ENCODE measurements at regions not wholly inside any gene's neighbourhood (a gene's known extent, or its start where the extent isn't known, plus 50 kb on each side); places are given as distances from the start of the nearest gene placed in this dataset.

GRCh38 chr20:23195636-23196035 lies 109.5 kb upstream of the CD93 start:
- no peaks in the 10 kb centered on the region for H3K79me2 ChIP-seq (ENCODE audit: low read length)
- no peaks in the 10 kb centered on the region for H3K9me3 ChIP-seq (ENCODE audit: insufficient read depth, low read length)
- peak overlapping the region; percentile 73 for H3K27ac ChIP-seq (ENCODE audit: low read length)
- peaks cover 50% of the 10 kb centered on the region for H3K4me1 ChIP-seq (ENCODE audit: low read length)
- no peaks in the 10 kb centered on the region for H3K27me3 ChIP-seq (ENCODE audit: low read depth, low read length)
- TF ChIP-seq CTCF (IDR thresholded peaks at IDR 0.05; ENCODE audit: low read depth, low read length) (no peak), EZH2phosphoT487 (IDR thresholded peaks at IDR 0.05; ENCODE audit: low read depth) (no peak)
- H4K20me1 ChIP-seq (ENCODE audit: insufficient read depth, low read length) = no peaks in the 10 kb centered on the region
- peaks cover 5% of the 10 kb centered on the region for H3K36me3 ChIP-seq (replicated peaks; ENCODE audit: low read depth, low read length)
- peak overlapping the region; percentile 31 for H3K4me2 ChIP-seq (ENCODE audit: low read length)
- no peak overlapping the region for H2AFZ ChIP-seq (ENCODE audit: low read depth, low read length)
- H3K9ac ChIP-seq (ENCODE audit: low read length) = no peak overlapping the region
- no peak overlapping the region for H3K4me3 ChIP-seq (ENCODE audit: low read length)

- Histone ChIP-seq H3K36me3 (replicated peaks; ENCODE audit: low read depth, low read length) (peaks cover 5% of the 10 kb centered on the region), H4K20me1 (ENCODE audit: insufficient read depth, low read length) (no peaks in the 10 kb centered on the region), H3K27me3 (ENCODE audit: low read depth, low read length) (no peaks in the 10 kb centered on the region), H3K9ac (ENCODE audit: low read length) (no peak overlapping the region), H3K9me3 (ENCODE audit: insufficient read depth, low read length) (no peaks in the 10 kb centered on the region), H3K4me2 (ENCODE audit: low read length) (no peak overlapping the region), H3K4me3 (ENCODE audit: low read length) (no peak overlapping the region), H3K4me1 (ENCODE audit: low read length) (peaks cover 42% of the 10 kb centered on the region), H2AFZ (ENCODE audit: low read depth, low read length) (no peak overlapping the region), H3K79me2 (ENCODE audit: low read length) (no peaks in the 10 kb centered on the region), H3K27ac (ENCODE audit: low read length) (no peak overlapping the region)
- TF ChIP-seq EZH2phosphoT487 (IDR thresholded peaks at IDR 0.05; ENCODE audit: low read depth) = no peak
- no peak for TF ChIP-seq CTCF (IDR thresholded peaks at IDR 0.05; ENCODE audit: low read depth, low read length)
Measured at GRCh38 chr20:23193801-23194384, 107.8 kb upstream of the CD93 start.

- Histone ChIP-seq H3K79me2 (ENCODE audit: low read length) (no peaks in the 10 kb centered on the region), H3K4me3 (ENCODE audit: low read length) (no peak overlapping the region)
- TF ChIP-seq EZH2phosphoT487 (IDR thresholded peaks at IDR 0.05; ENCODE audit: low read depth) (no peak), CTCF (IDR thresholded peaks at IDR 0.05; ENCODE audit: low read depth, low read length) (no peak)
Measured at GRCh38 chr20:23192469-23192868, 106.3 kb upstream of the CD93 start.

GRCh38 chr20:23190557-23190956 lies 104.4 kb upstream of the CD93 start:
- no peak overlapping the region for H3K4me3 ChIP-seq (ENCODE audit: low read length)
- no peaks in the 10 kb centered on the region for H4K20me1 ChIP-seq (ENCODE audit: insufficient read depth, low read length)
- H3K4me1 ChIP-seq (ENCODE audit: low read length) = peaks cover 23% of the 10 kb centered on the region
- TF ChIP-seq EZH2phosphoT487 (IDR thresholded peaks at IDR 0.05; ENCODE audit: low read depth) (no peak), CTCF (IDR thresholded peaks at IDR 0.05; ENCODE audit: low read depth, low read length) (no peak)
- no peak overlapping the region for H3K9ac ChIP-seq (ENCODE audit: low read length)
- H3K27ac ChIP-seq (ENCODE audit: low read length) = no peak overlapping the region
- no peak overlapping the region for H3K4me2 ChIP-seq (ENCODE audit: low read length)
- H3K27me3 ChIP-seq (ENCODE audit: low read depth, low read length) = no peaks in the 10 kb centered on the region
- H3K79me2 ChIP-seq (ENCODE audit: low read length) = no peaks in the 10 kb centered on the region
- H2AFZ ChIP-seq (ENCODE audit: low read depth, low read length) = no peak overlapping the region
- no peaks in the 10 kb centered on the region for H3K9me3 ChIP-seq (ENCODE audit: insufficient read depth, low read length)
- no peaks in the 10 kb centered on the region for H3K36me3 ChIP-seq (replicated peaks; ENCODE audit: low read depth, low read length)

More at GRCh38 chr20:23192469-23192868, 106.3 kb upstream of the CD93 start:
- peaks cover 32% of the 10 kb centered on the region for H3K4me1 ChIP-seq (ENCODE audit: low read length)
- H3K36me3 ChIP-seq (replicated peaks; ENCODE audit: low read depth, low read length) = peaks cover 5% of the 10 kb centered on the region
- no peak overlapping the region for H2AFZ ChIP-seq (ENCODE audit: low read depth, low read length)
- H3K9ac ChIP-seq (ENCODE audit: low read length) = no peak overlapping the region
- H3K9me3 ChIP-seq (ENCODE audit: insufficient read depth, low read length) = no peaks in the 10 kb centered on the region
- H4K20me1 ChIP-seq (ENCODE audit: insufficient read depth, low read length) = no peaks in the 10 kb centered on the region
- no peak overlapping the region for H3K27ac ChIP-seq (ENCODE audit: low read length)
- H3K27me3 ChIP-seq (ENCODE audit: low read depth, low read length) = no peaks in the 10 kb centered on the region
- no peak overlapping the region for H3K4me2 ChIP-seq (ENCODE audit: low read length)
